ENCODE measurements at regions not wholly inside any gene's neighbourhood (a gene's known extent, or its start where the extent isn't known, plus 50 kb on each side); places are given as distances from the start of the nearest gene placed in this dataset.
A peak's percentile ranks its signal among the peaks of the same experiment; 100 is the strongest.

GRCh38 chr6:148222846-148223245, 119.8 kb upstream of the SASH1 start:
- DNase-seq: no peak

- DNase-seq: no peak
These were observed 119.2 kb upstream of the SASH1 start for GRCh38 chr6:148223424-148223842.

GRCh38 chr6:148225871-148226270, 116.8 kb upstream of the SASH1 start:
- no peak for DNase-seq

- no peak for DNase-seq
These were observed 116.4 kb upstream of the SASH1 start for GRCh38 chr6:148226284-148226683.

GRCh38 chr6:148231572-148231971, 111.1 kb upstream of the SASH1 start:
- DNase-seq: no peak

GRCh38 chr6:148235446-148235845, 107.2 kb upstream of the SASH1 start:
- DNase-seq: no peak

- no peak for DNase-seq
These were observed 103.9 kb upstream of the SASH1 start for GRCh38 chr6:148238713-148239112.

GRCh38 chr6:148239215-148239614, 103.4 kb upstream of the SASH1 start:
- no peak for DNase-seq

- DNase-seq: no peak
These were observed 102.7 kb upstream of the SASH1 start for GRCh38 chr6:148239801-148240460.

- no peak for DNase-seq
These were observed 102.2 kb upstream of the SASH1 start for GRCh38 chr6:148240461-148240840.

- no peak for DNase-seq
These were observed 101.7 kb upstream of the SASH1 start for GRCh38 chr6:148240861-148241477.

GRCh38 chr6:148242180-148242579, 100.5 kb upstream of the SASH1 start:
- DNase-seq: no peak

GRCh38 chr6:148244217-148244935, 98.3 kb upstream of the SASH1 start:
- DNase-seq: no peak

- no peak for DNase-seq
These were observed 95.1 kb upstream of the SASH1 start for GRCh38 chr6:148247386-148248063.

GRCh38 chr6:148249160-148249559, 93.5 kb upstream of the SASH1 start:
- DNase-seq: no peak

GRCh38 chr6:148249679-148250375, 92.8 kb upstream of the SASH1 start:
- DNase-seq: no peak

- peak in 1 of 5 donors; percentile 4 for DNase-seq
These were observed 91.5 kb upstream of the SASH1 start for GRCh38 chr6:148250975-148251685.

GRCh38 chr6:148251891-148252290, 90.7 kb upstream of the SASH1 start:
- DNase-seq: no peak

GRCh38 chr6:148257810-148258209, 84.8 kb upstream of the SASH1 start:
- no peak for DNase-seq

- DNase-seq: no peak
These were observed 83.8 kb upstream of the SASH1 start for GRCh38 chr6:148258868-148259267.

- DNase-seq: no peak
These were observed 81.2 kb upstream of the SASH1 start for GRCh38 chr6:148261470-148261869.

GRCh38 chr6:148263010-148263409, 79.6 kb upstream of the SASH1 start:
- no peak for DNase-seq
